Thyroid gland (tissue), 4 donors: ENCODE measurements at regions not wholly inside any gene's neighbourhood (a gene's known extent, or its start where the extent isn't known, plus 50 kb on each side); places are given as distances from the start of the nearest gene placed in this dataset.

Experiments used
- DNase-seq, 2 donors: peaks; one replicate each; pipeline ENCODE4 v3.0.0-alpha.2; 2019
- H3K27ac ChIP-seq, 3 donors: fragments of 200-600 bp; sonication (generic); 1 replicate in 2 of 3; 2 replicates in 1 of 3; pipeline ENCODE4 v1.5.1; 2016 to 2019; ENCODE audit warnings: mild to moderate bottlenecking in 1 of 3, moderate library complexity in 1 of 3
- H3K27me3 ChIP-seq: fragments of 200-600 bp; sonication (generic); one replicate; pipeline ENCODE4 v1.5.1; 2019
- H3K36me3 ChIP-seq, 2 donors: fragments of 200-600 bp; sonication (generic); one replicate each; pipeline ENCODE4 v1.5.1; 2016 to 2019
- H3K4me1 ChIP-seq, 2 donors: fragments of 200-600 bp; sonication (generic); one replicate each; pipeline ENCODE4 v1.5.1; 2017 to 2019
- H3K4me3 ChIP-seq, 3 donors: fragments of 200-600 bp; sonication (generic); replicated peaks in 1 of 3; 1 replicate in 2 of 3; 2 replicates in 1 of 3; pipeline ENCODE4 v1.5.1; 2016; ENCODE audit warnings: mild to moderate bottlenecking in 1 of 3
- H3K9me3 ChIP-seq: fragments of 200-600 bp; sonication (generic); one replicate; pipeline ENCODE4 v1.5.1; 2017
- POLR2A ChIP-seq, 2 donors: fragments of 450-650 bp; IDR thresholded peaks; one replicate each; pipeline ENCODE4 v1.6.1; 2017; ENCODE audit warnings: antibody characterized with exemption in 2 of 2, mild to moderate bottlenecking in 2 of 2, moderate library complexity in 1 of 2
- WGBS, 2 donors: methylation state at CpG; one replicate each; pipeline ENCODE4 v1.1.5; 2017; 5-methylcytosine and 5-hydroxymethylcytosine counted together
- intact Hi-C: fragments of 100-400 bp; cut with DNase I; formaldehyde crosslinking; loops from one replicate; pipeline ENCODE4 v1.15.1; 2023
- TF ChIP-seq, protein P1 (sequence below), 6 experiments: fragments of 200-600 bp in 3 of 6; fragments of 450-650 bp in 3 of 6; sonication (generic) in 3 of 6; IDR thresholded peaks; one replicate each; pipeline ENCODE4 v1.5.1; 2016 to 2019; ENCODE audit warnings: antibody characterized with exemption in 6 of 6, mild to moderate bottlenecking in 2 of 6, inconsistent platforms in 1 of 6, moderate library complexity in 1 of 6

DNA sequence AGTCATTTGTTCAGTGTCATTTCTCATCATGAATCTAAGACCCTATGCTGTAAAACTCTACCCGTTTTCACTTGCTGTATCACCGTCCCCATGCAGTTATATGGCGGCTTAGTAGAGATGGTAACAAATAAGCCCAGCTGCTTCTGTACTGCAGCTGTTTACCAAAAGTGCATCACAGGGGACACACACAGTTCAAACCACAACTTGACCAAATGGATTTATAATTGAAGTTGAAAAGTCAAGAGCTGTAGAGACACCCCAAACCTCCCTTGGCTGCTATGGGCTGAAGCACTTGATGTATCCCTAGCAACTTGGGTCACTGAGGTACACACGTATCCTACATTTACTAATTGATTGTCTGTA, 219.0 kb upstream of the FGF13 start:
- Histone ChIP-seq H3K27me3 (no peaks in the 10 kb centered on the region), H3K27ac (no peak overlapping the region), H3K4me3 (no peak overlapping the region), H3K9me3 (no peaks in the 10 kb centered on the region), H3K4me1 (no peaks in the 10 kb centered on the region), H3K36me3 (no peaks in the 10 kb centered on the region)
- no peak for DNase-seq
- WGBS, 2 donors: 88 to 91% methylated on average over 4 of the region's 4 CpGs
- intact Hi-C loops: no loop called here
- TF ChIP-seq, protein P1, sequence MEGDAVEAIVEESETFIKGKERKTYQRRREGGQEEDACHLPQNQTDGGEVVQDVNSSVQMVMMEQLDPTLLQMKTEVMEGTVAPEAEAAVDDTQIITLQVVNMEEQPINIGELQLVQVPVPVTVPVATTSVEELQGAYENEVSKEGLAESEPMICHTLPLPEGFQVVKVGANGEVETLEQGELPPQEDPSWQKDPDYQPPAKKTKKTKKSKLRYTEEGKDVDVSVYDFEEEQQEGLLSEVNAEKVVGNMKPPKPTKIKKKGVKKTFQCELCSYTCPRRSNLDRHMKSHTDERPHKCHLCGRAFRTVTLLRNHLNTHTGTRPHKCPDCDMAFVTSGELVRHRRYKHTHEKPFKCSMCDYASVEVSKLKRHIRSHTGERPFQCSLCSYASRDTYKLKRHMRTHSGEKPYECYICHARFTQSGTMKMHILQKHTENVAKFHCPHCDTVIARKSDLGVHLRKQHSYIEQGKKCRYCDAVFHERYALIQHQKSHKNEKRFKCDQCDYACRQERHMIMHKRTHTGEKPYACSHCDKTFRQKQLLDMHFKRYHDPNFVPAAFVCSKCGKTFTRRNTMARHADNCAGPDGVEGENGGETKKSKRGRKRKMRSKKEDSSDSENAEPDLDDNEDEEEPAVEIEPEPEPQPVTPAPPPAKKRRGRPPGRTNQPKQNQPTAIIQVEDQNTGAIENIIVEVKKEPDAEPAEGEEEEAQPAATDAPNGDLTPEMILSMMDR (IDR thresholded peaks at IDR 0.05): no peak

DNA sequence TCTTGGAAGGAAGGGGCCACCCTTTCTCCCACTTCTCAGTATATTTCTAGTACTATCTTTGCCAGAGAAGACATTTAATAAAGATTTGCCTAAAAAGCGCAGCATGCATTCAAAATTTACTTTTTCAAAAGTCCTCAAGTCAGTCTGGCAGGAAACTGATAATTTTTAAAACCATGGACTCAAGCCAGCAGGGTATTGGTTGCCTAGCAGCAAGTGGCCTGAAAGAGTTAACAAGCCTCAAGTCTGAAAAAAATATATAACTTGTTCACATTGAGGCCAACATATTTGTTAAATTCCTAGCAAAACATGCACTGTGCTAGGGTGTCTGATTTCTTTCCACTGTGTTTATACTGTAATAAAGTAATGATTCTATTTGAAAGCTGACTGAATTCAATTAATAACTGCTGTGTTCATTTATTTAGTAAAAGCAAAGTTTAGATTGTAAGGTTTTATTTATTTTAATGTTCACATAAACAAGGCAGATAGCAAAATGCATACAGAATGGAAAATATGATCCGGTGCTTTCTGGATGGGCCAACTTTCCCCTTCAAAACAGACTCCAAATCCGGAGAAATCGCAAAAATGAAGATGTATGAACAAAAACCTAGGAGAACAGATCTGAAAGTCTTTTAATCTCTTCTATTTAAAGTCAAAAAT, 218.5 kb upstream of the FGF13 start:
- DNase-seq: no peak
- TF ChIP-seq POLR2A (IDR thresholded peaks at IDR 0.05): no peak
- TF ChIP-seq, protein P1 (IDR thresholded peaks at IDR 0.05): no peak
- H3K4me3 ChIP-seq: no peak overlapping the region
- WGBS, 2 donors: 75 to 76% methylated on average over 4 of the region's 4 CpGs
- H3K36me3 ChIP-seq: no peaks in the 10 kb centered on the region
- no peaks in the 10 kb centered on the region for H3K9me3 ChIP-seq
- H3K4me1 ChIP-seq: no peaks in the 10 kb centered on the region
- intact Hi-C loops: no loop called here
- no peaks in the 10 kb centered on the region for H3K27me3 ChIP-seq
- no peak overlapping the region for H3K27ac ChIP-seq

DNA sequence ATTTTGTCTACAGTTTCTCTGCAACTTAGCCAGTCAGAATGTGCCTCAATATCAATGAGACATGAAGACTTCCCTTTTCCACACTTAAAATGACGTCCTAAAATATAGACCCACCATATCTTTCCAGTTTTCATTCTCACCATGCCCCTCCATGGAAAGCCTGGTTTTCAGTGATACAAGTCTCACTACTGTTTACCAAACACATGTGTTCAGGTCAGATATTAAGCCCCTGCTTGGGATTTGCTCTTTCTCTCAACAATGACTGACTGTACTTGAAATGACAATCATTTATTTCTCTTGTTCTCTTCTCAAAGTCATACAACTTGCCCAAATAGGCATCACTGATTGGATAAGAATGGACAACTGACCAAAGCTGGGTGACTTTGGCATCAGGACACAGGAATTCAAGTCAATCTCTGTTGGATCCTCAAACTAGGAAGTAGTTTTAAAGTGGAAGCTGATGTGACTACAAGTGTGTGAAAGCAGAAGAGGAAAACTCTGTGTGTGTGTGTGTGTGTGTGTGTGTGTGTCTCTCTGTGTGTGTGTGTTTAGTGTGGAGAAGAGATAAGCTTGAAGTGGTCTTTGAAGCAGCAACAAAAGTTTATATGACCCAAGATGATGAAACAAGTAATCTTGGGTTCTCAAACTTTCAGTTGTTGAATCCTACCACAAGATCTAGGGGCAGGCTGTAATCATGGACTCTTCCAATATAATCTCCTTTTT, 217.4 kb upstream of the FGF13 start:
- Histone ChIP-seq H3K4me1 (no peaks in the 10 kb centered on the region), H3K27me3 (no peaks in the 10 kb centered on the region), H3K27ac (no peak overlapping the region), H3K9me3 (no peaks in the 10 kb centered on the region), H3K4me3 (no peak overlapping the region), H3K36me3 (no peaks in the 10 kb centered on the region)
- 94 to 100% methylated on average over 1 of the region's 1 CpG for WGBS, 2 donors
- TF ChIP-seq, protein P1 (IDR thresholded peaks at IDR 0.05): no peak
- TF ChIP-seq POLR2A (IDR thresholded peaks at IDR 0.05): no peak
- intact Hi-C loops: no loop called here
- DNase-seq: no peak

DNA sequence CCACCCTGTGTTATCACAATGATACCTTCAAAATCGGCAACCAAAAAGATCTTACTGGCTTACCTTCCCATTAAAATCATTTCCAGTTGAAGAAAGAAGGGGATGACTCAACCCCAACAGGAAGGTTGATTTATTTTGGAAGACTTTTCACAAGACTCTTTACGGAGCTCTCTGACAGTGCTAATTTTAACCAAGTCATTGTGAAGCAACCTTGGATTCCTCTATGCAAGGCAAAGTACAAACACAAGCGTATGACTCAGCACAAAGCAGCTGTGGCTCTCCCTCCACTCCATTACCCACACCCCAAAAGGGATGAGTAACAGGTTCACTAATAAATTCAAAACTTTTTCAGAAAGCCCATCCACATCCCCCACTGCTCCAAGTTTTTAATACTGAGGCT, 213.8 kb upstream of the FGF13 start:
- intact Hi-C loops: no loop called here
- Histone ChIP-seq H3K4me1 (no peaks in the 10 kb centered on the region), H3K9me3 (no peaks in the 10 kb centered on the region), H3K4me3 (no peak overlapping the region), H3K36me3 (no peaks in the 10 kb centered on the region), H3K27me3 (peaks cover 3% of the 10 kb centered on the region), H3K27ac (no peak overlapping the region)
- no peak for DNase-seq
- no peak for TF ChIP-seq POLR2A (IDR thresholded peaks at IDR 0.05)
- TF ChIP-seq, protein P1 (IDR thresholded peaks at IDR 0.05): no peak
- WGBS, 2 donors: 69 to 71% methylated on average over 3 of the region's 3 CpGs

DNA sequence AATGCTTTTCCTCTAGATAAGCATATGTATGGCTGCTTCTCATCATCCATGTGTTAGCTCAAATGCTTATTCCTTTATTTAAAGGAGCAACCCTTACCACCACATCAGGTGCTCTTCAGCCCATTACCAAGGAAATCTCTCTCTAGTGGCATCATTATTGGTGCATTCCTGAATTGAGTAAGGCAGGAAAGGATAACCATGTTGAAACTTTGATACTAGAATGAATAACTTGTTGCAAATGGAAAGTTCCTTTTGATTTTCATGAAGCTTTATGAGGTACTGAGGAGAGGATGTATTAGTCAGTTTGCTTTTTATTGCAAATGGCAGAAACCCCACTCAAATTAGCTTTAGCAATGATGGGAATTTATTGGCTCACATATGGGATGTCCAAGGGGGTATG, 212.3 kb upstream of the FGF13 start:
- TF ChIP-seq, protein P1 (IDR thresholded peaks at IDR 0.05): no peak
- no peak for TF ChIP-seq POLR2A (IDR thresholded peaks at IDR 0.05)
- Histone ChIP-seq H3K4me3 (no peak overlapping the region), H3K36me3 (no peaks in the 10 kb centered on the region), H3K27ac (no peak overlapping the region), H3K27me3 (peaks cover 3% of the 10 kb centered on the region), H3K9me3 (no peaks in the 10 kb centered on the region), H3K4me1 (no peaks in the 10 kb centered on the region)
- intact Hi-C loops: no loop called here
- DNase-seq: no peak
